ENCODE measurements at regions not wholly inside any gene's neighbourhood (a gene's known extent, or its start where the extent isn't known, plus 50 kb on each side); places are given as distances from the start of the nearest gene placed in this dataset.

DNA sequence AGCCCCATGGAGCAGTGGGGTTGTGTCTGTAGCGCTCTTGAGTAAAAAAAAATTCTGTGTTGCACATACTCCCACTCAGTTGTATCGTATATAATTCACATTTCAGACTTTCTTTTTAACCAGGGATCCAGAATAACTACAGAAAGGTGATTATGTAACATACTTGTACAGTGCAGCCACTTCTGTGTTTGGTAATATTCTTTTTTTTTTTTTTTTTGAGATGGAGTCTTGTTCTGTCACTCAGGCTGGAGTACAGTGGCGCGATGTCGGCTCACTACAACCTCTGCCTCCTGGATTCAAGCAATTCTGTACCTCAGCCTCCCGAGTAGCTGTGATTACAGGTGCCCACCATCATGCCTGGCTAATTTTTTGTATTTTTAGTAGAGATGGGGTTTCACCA, 82.4 kb upstream of the MACF1 start:
- Histone ChIP-seq H3K4me3 (no peak overlapping the region), H3K36me3 (peaks cover 0 to 27% (median 0%) of the 10 kb centered on the region in 4 donors), H3K9me3 (no peaks in the 10 kb centered on the region), H3K4me1 (peaks cover 0 to 28% (median 23%) of the 10 kb centered on the region in 4 donors), H3K27ac (peak overlapping the region in 2 of 4 donors; percentile 18 to 33), H3K27me3 (no peaks in the 10 kb centered on the region)
- 94 to 95% methylated on average over 6 of the region's 6 CpGs for WGBS, 2 donors
- TF ChIP-seq, protein P1, sequence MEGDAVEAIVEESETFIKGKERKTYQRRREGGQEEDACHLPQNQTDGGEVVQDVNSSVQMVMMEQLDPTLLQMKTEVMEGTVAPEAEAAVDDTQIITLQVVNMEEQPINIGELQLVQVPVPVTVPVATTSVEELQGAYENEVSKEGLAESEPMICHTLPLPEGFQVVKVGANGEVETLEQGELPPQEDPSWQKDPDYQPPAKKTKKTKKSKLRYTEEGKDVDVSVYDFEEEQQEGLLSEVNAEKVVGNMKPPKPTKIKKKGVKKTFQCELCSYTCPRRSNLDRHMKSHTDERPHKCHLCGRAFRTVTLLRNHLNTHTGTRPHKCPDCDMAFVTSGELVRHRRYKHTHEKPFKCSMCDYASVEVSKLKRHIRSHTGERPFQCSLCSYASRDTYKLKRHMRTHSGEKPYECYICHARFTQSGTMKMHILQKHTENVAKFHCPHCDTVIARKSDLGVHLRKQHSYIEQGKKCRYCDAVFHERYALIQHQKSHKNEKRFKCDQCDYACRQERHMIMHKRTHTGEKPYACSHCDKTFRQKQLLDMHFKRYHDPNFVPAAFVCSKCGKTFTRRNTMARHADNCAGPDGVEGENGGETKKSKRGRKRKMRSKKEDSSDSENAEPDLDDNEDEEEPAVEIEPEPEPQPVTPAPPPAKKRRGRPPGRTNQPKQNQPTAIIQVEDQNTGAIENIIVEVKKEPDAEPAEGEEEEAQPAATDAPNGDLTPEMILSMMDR (IDR thresholded peaks at IDR 0.05) = no peak
- TF ChIP-seq POLR2AphosphoS5 (IDR thresholded peaks at IDR 0.05) (no peak), EP300 (IDR thresholded peaks at IDR 0.05) (no peak), POLR2A (IDR thresholded peaks at IDR 0.05) (no peak)
- intact Hi-C loops (cut with DNase I) = no loop called here
- no peak for DNase-seq

DNA sequence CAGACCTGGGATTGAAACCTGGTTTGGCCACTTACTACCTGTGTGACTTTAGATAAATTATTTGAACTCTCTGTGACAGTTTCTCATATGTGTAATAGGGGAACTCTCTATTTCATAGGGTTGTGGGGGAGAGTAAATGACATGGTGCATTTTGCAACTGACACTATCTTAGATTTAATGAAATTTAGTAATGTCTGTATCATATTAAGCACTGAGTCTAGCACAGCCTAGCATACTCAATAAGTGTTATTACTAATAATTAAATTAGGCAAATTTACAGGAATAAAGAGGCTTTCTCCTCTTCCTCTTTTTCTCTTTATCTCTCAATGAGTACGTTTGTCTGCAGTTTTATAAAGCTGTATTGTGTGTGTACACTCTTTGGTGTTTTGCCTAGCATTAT, 80.2 kb upstream of the MACF1 start:
- intact Hi-C loops (cut with DNase I) = no loop called here
- TF ChIP-seq EP300 (IDR thresholded peaks at IDR 0.05) (no peak), POLR2AphosphoS5 (IDR thresholded peaks at IDR 0.05) (no peak), POLR2A (IDR thresholded peaks at IDR 0.05) (no peak)
- TF ChIP-seq, protein P1 (IDR thresholded peaks at IDR 0.05) = no peak
- Histone ChIP-seq H3K4me1 (peaks cover 0 to 29% (median 23%) of the 10 kb centered on the region in 4 donors), H3K9me3 (no peaks in the 10 kb centered on the region), H3K27ac (no peak overlapping the region), H3K36me3 (peaks cover 0 to 27% (median 0%) of the 10 kb centered on the region in 4 donors), H3K27me3 (no peaks in the 10 kb centered on the region), H3K4me3 (no peak overlapping the region)
- WGBS, 2 donors = 77 to 83% methylated on average over 1 of the region's 1 CpG
- DNase-seq = no peak

DNA sequence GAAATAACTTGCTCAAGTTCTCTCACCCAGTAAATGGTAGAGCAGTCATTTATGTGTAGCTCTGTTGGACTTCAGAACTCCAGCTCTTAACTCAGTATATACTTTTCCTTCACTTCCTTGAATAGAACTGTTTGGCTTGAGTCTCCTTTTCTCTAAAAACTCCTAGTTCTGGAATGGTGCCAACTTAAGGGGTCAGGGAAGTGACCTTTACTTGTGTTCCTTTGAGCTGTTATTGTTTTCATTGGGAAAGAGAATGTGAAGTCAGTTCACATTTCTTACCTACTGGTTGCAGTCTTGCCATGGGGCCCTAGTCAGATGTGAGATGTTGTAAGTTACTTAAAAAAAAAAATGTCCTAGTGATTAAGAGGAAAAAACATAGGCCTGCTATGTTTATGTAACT, 77.0 kb upstream of the MACF1 start:
- peaks cover 0 to 25% (median 0%) of the 10 kb centered on the region in 4 donors for H3K36me3 ChIP-seq
- DNase-seq = no peak
- intact Hi-C loops (cut with DNase I) = no loop called here
- H3K27me3 ChIP-seq = no peaks in the 10 kb centered on the region
- H3K27ac ChIP-seq = peak overlapping the region; percentile 26 to 80 (median 61)
- no peak for TF ChIP-seq POLR2A (IDR thresholded peaks at IDR 0.05)
- TF ChIP-seq, protein P1 (IDR thresholded peaks at IDR 0.05) = no peak
- peak in 1 of 4 donors; percentile 22 for TF ChIP-seq POLR2AphosphoS5 (IDR thresholded peaks at IDR 0.05)
- no peak for TF ChIP-seq EP300 (IDR thresholded peaks at IDR 0.05)
- H3K4me1 ChIP-seq = peaks cover 0 to 51% (median 48%) of the 10 kb centered on the region in 4 donors
- H3K9me3 ChIP-seq = no peaks in the 10 kb centered on the region
- H3K4me3 ChIP-seq = no peak overlapping the region

DNA sequence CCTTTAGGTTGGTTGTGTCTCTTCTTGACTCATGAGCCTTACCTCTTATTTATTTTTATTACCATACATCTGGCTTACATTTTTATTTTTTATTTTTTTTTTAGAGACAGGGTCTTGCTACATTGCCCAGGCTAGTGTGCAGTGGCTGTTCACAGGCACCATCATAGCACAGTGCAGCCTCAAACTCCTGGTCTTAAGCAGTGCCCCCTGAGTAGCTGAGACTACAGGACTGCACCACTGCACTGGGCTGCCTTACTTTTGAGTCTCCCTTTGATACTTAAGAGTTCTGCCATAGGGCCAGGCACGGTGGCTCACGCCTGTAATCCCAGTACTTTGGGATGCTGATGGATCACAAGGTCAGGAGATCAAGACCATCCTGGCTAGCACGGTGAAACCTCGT, 76.4 kb upstream of the MACF1 start:
- H3K4me3 ChIP-seq = no peak overlapping the region
- no peaks in the 10 kb centered on the region for H3K9me3 ChIP-seq
- H3K27ac ChIP-seq = peak overlapping the region; percentile 20 to 80 (median 61)
- intact Hi-C loops (cut with DNase I) = no loop called here
- DNase-seq = no peak
- WGBS, 2 donors = 69 to 72% methylated on average over 4 of the region's 4 CpGs
- peaks cover 0 to 20% (median 0%) of the 10 kb centered on the region in 4 donors for H3K36me3 ChIP-seq
- TF ChIP-seq POLR2A (IDR thresholded peaks at IDR 0.05) = no peak
- no peak for TF ChIP-seq EP300 (IDR thresholded peaks at IDR 0.05)
- TF ChIP-seq POLR2AphosphoS5 (IDR thresholded peaks at IDR 0.05) = no peak
- TF ChIP-seq, protein P1 (IDR thresholded peaks at IDR 0.05) = no peak
- peaks cover 0 to 57% (median 54%) of the 10 kb centered on the region in 4 donors for H3K4me1 ChIP-seq
- H3K27me3 ChIP-seq = no peaks in the 10 kb centered on the region

DNA sequence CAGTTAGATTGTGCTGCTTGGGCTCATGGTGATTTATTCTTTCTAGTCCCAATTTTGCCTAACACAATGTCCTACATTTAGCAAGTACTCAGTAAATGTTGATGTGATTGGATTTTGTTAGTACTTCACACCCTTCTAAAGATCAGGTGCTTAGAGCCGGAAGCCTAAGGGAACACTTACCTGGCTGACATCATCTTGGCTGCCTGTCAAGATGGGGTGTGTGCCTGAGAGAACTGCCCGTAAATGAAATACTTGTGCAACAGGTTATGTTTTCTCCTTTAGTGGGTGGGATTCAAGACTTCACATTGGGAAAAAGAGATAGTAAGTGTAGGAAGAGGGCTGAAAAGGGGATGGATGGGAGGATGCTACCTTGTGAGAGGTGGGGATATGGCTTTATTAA, 75.5 kb upstream of the MACF1 start:
- Histone ChIP-seq H3K27ac (peak overlapping the region; percentile 58 to 80 (median 70)), H3K27me3 (no peaks in the 10 kb centered on the region), H3K36me3 (peaks cover 0 to 20% (median 0%) of the 10 kb centered on the region in 4 donors), H3K9me3 (no peaks in the 10 kb centered on the region), H3K4me3 (no peak overlapping the region), H3K4me1 (peaks cover 0 to 63% (median 59%) of the 10 kb centered on the region in 4 donors)
- intact Hi-C loops (cut with DNase I) = no loop called here
- WGBS, 2 donors = 18 to 67% methylated on average over 2 of the region's 2 CpGs
- TF ChIP-seq POLR2AphosphoS5 (IDR thresholded peaks at IDR 0.05) (no peak), POLR2A (IDR thresholded peaks at IDR 0.05) (no peak), EP300 (IDR thresholded peaks at IDR 0.05) (no peak)
- TF ChIP-seq, protein P1 (IDR thresholded peaks at IDR 0.05) = no peak
- no peak for DNase-seq

Data from sigmoid colon (tissue), 6 donors.